HG02981 (cell line): ENCODE measurements at regions not wholly inside any gene's neighbourhood (a gene's known extent, or its start where the extent isn't known, plus 50 kb on each side); places are given as distances from the start of the nearest gene placed in this dataset.

Source experiments
- ATAC-seq: cut with Tn5 transposase; IDR thresholded peaks from one replicate; pipeline ENCODE4 v1.9.1; 2021; ENCODE audit warnings: mild to moderate bottlenecking, moderate library complexity; ENCODE audit not compliant: unreplicated experiment

DNA sequence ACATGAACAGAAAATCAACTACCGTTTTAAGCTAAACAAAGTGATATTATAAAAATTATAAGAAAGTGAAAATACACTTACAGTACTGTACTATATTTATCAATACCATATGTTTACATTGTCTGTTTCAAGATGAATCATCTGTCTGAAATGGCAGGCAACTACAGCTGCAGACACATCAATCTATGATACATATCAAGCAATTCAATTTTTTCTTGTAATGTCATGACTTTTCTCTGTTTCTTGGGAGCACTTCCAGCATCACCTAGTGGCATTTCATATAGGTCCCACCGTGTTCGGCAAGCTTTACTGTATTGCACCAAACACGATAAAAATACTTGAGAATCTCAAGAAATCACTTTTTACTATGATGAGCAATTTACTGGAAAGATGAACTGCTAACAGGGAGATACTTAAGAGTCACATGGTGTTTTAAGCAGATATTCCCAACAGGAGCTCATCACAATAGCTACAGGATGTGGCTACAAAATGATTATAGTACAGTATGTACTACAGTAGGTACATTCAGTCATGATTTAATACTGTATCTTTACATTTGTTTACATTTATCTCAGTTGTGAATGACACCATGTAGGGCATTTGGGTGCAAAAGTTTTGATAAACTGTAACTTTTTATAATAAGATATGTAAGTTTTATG lies 207.4 kb downstream of the ADAM29 start:
- ATAC-seq, result no peak

DNA sequence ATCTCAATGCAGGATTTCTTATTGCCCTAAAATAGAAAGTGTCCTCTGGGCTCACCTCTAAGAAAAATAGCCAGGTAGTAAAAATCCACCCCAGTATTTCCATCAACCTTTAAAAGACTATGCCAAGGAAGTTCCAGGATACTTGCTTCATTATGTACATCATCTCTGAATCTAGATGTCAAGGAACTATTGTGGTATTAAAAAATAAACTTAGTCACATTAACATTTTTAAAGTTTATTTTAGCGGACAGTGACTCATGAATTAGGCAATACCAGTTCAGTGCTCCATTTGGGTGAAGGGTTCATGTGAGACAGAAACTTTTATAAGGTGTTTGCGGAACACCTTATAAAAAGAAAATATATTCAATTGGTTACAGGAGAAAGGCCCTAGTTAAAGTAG lies 209.2 kb downstream of the ADAM29 start:
- ATAC-seq, result no peak

DNA sequence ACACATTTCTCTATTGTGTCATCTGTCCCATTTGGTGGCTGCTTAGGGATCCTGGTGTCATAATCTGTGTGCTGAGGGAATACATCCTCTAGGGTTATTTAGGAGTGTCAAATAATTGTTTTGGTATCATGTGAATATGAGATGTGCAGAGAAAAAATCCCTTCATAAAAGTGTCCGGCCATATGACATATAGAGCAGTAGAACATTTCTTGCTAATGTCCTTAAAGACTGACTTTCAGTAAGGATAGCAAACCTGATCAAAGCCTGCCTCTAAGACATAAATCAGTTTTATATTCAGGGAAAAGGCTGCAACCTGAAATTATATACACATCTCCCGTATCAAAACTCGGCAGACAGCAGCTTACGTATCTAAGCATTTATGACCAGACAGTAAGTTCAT lies 211.6 kb downstream of the ADAM29 start:
- ATAC-seq, result no peak

GRCh38 chr4:175139205-175139604 lies 221.0 kb downstream of the ADAM29 start:
- no peak for ATAC-seq

- no peak for ATAC-seq
These were observed 225.0 kb downstream of the ADAM29 start for GRCh38 chr4:175143116-175143515.

DNA sequence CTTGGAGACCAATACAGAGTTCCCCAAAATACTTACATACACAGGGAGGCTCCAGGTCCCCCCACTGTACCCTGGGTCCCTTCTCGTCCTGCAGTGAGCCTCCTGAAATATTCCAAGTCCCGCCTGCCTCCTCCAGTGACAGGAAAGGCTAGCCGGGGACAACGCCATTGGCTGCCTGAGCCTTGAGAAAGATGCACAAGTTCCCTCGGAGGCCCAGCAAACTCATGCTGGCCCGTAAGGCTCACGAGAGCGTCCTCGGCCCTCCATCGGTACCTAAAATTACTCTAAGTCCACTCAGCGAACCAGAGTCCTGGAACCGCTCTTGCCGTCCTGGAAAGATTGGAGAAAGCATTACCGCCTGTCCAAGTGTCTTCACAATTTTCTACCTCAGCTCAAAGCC lies 228.6 kb downstream of the ADAM29 start:
- no peak for ATAC-seq

- ATAC-seq, result no peak
These were observed 229.1 kb downstream of the ADAM29 start for GRCh38 chr4:175147233-175147632.

DNA sequence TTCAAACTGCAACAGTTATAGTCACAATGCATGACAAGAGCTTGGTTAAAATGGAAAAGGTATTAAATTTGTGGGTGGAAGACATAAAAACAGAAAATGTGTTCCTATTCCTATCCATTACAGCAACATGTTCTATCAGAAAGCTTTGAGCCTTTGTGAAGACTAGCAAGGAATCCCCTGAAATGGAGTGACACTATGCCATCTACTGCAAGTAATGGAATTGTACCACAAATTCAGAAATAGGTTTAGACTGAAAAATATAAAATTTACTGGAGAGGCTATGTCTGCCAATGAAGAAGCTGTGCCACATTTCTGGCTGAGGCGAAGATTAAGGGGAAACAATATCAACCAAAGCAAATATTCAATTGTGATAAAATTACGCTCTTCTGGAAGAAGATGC lies 247.9 kb downstream of the ADAM29 start:
- no peak for ATAC-seq

- no peak for ATAC-seq
These were observed 258.6 kb downstream of the ADAM29 start for GRCh38 chr4:175176710-175177109.

- ATAC-seq, result no peak
These were observed 272.5 kb downstream of the ADAM29 start for GRCh38 chr4:175190654-175191053.

DNA sequence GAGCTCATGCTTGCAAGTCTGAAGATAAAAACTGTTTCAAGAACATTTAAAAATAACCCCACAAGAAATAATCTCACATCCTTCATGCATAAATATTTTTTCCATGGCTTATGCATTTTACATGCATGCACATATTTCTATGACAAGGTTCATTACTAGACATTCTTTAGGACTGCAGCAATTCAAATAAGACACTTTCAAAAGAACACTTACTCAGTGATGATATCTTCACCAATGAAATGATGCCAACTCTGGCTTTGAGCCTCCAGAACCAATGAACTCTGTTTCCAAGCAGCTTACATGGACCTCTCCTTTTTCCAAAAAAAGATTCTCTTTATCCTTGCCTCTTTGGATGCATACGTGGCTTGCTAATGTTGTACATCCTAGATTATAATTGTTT lies 279.9 kb downstream of the ADAM29 start:
- ATAC-seq, result no peak

- ATAC-seq, result no peak
These were observed 297.1 kb downstream of the ADAM29 start for GRCh38 chr4:175215208-175215607.

- ATAC-seq, result no peak
These were observed 297.5 kb downstream of the ADAM29 start for GRCh38 chr4:175215657-175216056.

DNA sequence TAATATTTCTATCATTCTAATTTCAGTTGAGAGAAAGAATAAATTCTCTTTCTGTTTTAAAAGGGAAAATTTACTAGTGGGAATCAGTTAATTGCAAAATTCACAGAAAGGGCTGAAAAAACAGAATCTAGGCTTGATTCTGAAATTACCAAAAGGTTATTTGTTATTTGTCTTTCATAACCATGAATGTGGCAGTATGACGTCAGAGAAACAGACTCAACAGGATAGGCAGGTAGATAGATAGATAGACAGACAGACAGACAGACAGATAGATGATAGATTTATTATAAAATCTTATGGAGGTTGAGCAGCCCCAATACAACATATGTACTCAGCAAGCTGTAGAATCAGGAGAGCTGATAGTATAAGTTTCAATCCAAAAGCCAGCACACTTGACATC lies 311.0 kb downstream of the ADAM29 start:
- no peak for ATAC-seq

DNA sequence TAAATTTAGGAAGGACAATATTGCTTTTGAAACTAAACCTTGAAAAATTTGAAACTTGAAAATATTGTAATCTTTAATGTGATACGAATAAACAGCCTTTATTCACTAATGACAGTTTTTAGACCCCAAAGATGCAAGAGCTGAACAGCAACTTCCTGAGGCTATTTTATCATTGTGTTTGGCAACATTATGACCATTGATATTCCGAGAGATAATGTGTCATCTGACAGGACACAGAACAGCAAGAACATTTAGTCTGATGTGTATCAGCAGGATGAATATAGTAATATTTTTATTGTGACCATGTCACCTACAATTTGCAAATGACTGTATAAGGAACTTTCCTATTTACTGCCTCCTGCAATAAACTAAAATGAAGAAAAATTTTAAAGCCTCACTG lies 316.0 kb downstream of the ADAM29 start:
- ATAC-seq, result no peak

- ATAC-seq, result no peak
These were observed 320.8 kb downstream of the ADAM29 start for GRCh38 chr4:175238827-175239517.

DNA sequence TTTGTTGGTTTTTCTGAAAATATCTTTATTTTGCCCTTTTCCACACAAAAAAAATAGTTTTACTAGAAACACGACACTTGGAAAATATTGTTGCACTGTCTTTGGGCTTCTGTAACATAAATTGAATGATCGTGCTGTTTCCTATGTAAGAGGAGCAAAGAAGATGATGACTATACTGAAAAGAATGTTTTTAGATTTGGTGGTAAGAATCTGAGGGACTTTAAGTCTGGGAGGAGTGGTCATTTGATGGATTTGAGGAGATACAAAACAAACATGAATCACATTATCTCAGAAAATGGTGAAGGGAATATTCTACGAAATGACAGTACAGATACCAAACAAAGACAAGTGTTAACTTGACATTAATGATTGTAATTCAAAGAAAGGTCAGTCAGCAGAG lies 328.8 kb downstream of the ADAM29 start:
- ATAC-seq, result no peak

- ATAC-seq, result no peak
These were observed 334.5 kb downstream of the ADAM29 start for GRCh38 chr4:175252642-175253041.

DNA sequence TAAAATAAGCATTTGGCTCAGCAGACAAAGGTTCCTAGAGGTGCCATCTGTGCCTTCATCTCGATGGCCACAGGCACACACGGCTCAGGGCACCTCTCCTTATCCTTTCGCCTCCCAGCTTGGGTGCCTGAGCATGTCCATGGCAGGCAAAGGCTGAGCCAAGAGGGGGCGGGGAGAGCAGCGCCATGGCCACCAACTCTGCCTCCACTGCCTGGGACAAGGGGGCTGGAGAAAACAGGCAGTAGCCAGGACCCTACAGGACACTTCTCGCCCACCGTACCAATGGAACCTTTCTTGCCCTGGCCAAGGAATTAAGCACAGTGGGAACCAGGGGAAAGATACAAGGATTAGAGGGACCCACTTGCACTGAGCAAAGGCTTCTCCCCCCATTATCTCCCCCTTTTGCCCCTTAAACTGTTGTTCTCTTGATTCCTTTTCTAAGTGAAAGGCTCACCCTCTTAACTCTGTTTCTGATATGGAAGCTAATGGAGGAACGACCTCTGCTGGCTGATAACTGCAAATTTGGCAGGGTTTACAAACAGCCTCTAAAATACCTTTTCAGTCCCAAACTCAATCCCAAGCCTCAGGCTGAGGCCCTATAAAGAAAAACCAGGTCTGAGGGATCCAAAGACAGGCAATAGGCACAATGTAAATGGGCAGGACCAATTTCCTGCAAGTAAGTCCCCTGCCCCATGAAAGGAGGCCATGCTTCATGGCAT lies 335.2 kb downstream of the ADAM29 start:
- ATAC-seq, result no peak

GRCh38 chr4:175263537-175263936 lies 345.4 kb downstream of the ADAM29 start:
- no peak for ATAC-seq

- peak; percentile 66 for ATAC-seq
These were observed 353.0 kb downstream of the ADAM29 start for GRCh38 chr4:175271010-175271630.
